GM23338 (cell line): ENCODE measurements at regions not wholly inside any gene's neighbourhood (a gene's known extent, or its start where the extent isn't known, plus 50 kb on each side); places are given as distances from the start of the nearest gene placed in this dataset.

Source experiments
- ATAC-seq: fragments of 200-7000 bp; cut with Tn5 transposase; 3 replicates; pipeline ENCODE4 v1.9.1; 2020
- DNase-seq: peaks from one replicate; pipeline ENCODE4 v3.0.0-alpha.2; 2015; ENCODE audit warnings: low spot score
- H2AFZ ChIP-seq: fragments of 200-600 bp; sonication (generic); 2 replicates; pipeline ENCODE4 v1.8.0; 2016; ENCODE audit warnings: antibody characterized with exemption, mild to moderate bottlenecking, moderate library complexity
- H3F3A ChIP-seq: fragments of 200-600 bp; sonication (generic); replicated peaks from 2 replicates; pipeline ENCODE4 v1.8.0; 2017; ENCODE audit warnings: antibody characterized with exemption, mixed run types, low read depth
- H3K27ac ChIP-seq: fragments of 200-600 bp; sonication (generic); 2 replicates; pipeline ENCODE4 v1.6.1; 2016; ENCODE audit warnings: low read depth
- H3K27me3 ChIP-seq: fragments of 200-600 bp; sonication (generic); 2 replicates; pipeline ENCODE4 v1.8.0; 2016; ENCODE audit warnings: mild to moderate bottlenecking, mixed run types, moderate library complexity; ENCODE audit not compliant: insufficient read depth
- H3K36me3 ChIP-seq: fragments of 200-600 bp; sonication (generic); 2 replicates; pipeline ENCODE4 v1.8.0; 2016; ENCODE audit warnings: mild to moderate bottlenecking; ENCODE audit not compliant: insufficient read depth
- H3K4me1 ChIP-seq: fragments of 200-600 bp; sonication (generic); 2 replicates; pipeline ENCODE4 v1.8.0; 2016; ENCODE audit warnings: mild to moderate bottlenecking, moderate library complexity; ENCODE audit not compliant: insufficient read depth
- H3K4me2 ChIP-seq: fragments of 200-600 bp; sonication (generic); 2 replicates; pipeline ENCODE4 v1.7.1; 2017; ENCODE audit warnings: mixed run types
- H3K4me3 ChIP-seq: fragments of 200-600 bp; sonication (generic); 2 replicates; pipeline ENCODE4 v1.6.1; 2016; ENCODE audit warnings: mixed run types
- H3K79me2 ChIP-seq: fragments of 200-600 bp; sonication (generic); replicated peaks from 2 replicates; pipeline ENCODE4 v1.8.0; 2017; ENCODE audit warnings: mild to moderate bottlenecking; ENCODE audit not compliant: insufficient read depth
- H3K9me2 ChIP-seq: fragments of 200-600 bp; sonication (generic); 2 replicates; pipeline ENCODE4 v1.8.0; 2017; ENCODE audit not compliant: insufficient read depth
- H4K20me1 ChIP-seq: fragments of 200-600 bp; sonication (generic); replicated peaks from 2 replicates; pipeline ENCODE4 v1.8.0; 2017; ENCODE audit warnings: mild to moderate bottlenecking; ENCODE audit not compliant: insufficient read depth
- H3K27ac Mint-ChIP-seq: 2 replicates; pipeline ENCODE4 v1.8.0; 2020; ENCODE audit warnings: inconsistent platforms, mild to moderate bottlenecking, moderate library complexity, mixed read lengths
- H3K27me3 Mint-ChIP-seq: 3 replicates; pipeline ENCODE4 v1.8.0; 2022; ENCODE audit warnings: low read depth, mild to moderate bottlenecking, moderate library complexity, mixed read lengths, inconsistent platforms; ENCODE audit not compliant: insufficient read depth, poor library complexity
- H3K36me3 Mint-ChIP-seq: 3 replicates; pipeline ENCODE4 v1.8.0; 2021; ENCODE audit warnings: low read depth, mild to moderate bottlenecking, inconsistent platforms, moderate library complexity, mixed read lengths
- H3K4me1 Mint-ChIP-seq: 3 replicates; pipeline ENCODE4 v1.8.0; 2020; ENCODE audit warnings: mild to moderate bottlenecking, inconsistent platforms, mixed read lengths
- H3K4me3 Mint-ChIP-seq: 3 replicates; pipeline ENCODE4 v1.8.0; 2021; ENCODE audit warnings: moderate library complexity, mild to moderate bottlenecking, inconsistent platforms, mixed read lengths
- H3K9me3 Mint-ChIP-seq: 3 replicates; pipeline ENCODE4 v1.8.0; 2020; ENCODE audit warnings: moderate library complexity, mild to moderate bottlenecking, inconsistent platforms, mixed read lengths
- CREB1 ChIP-seq: fragments of 250-450 bp; sonication (Bioruptor Pico); IDR thresholded peaks from 2 replicates; pipeline ENCODE4 v1.5.0; 2020; ENCODE audit warnings: low read depth, mild to moderate bottlenecking, moderate library complexity
- CTCF ChIP-seq, 2 experiments: fragments of 200-600 bp in 1 of 2; sonication (generic) in 1 of 2; conservative IDR thresholded peaks; 2 replicates each; pipeline versions ENCODE4 v1.5.1 to v1.6.1; 2016 to 2017; ENCODE audit warnings: antibody characterized with exemption in 2 of 2, low read depth in 2 of 2, mild to moderate bottlenecking in 2 of 2, moderate library complexity in 1 of 2
- ETS1 ChIP-seq: IDR thresholded peaks from 2 replicates; pipeline ENCODE4 v1.6.1; 2016; ENCODE audit warnings: antibody characterized with exemption
- JUNB ChIP-seq: IDR thresholded peaks from one replicate; pipeline ENCODE4 v1.6.1; 2016; ENCODE audit warnings: antibody characterized with exemption; ENCODE audit not compliant: unreplicated experiment
- NANOG ChIP-seq: IDR thresholded peaks from 2 replicates; pipeline ENCODE4 v1.6.1; 2016; ENCODE audit warnings: antibody characterized with exemption, borderline replicate concordance
- POLR2AphosphoS5 ChIP-seq: IDR thresholded peaks from 2 replicates; pipeline ENCODE4 v1.6.1; 2016; ENCODE audit warnings: antibody characterized with exemption, low read depth
- REST ChIP-seq: IDR thresholded peaks from one replicate; pipeline ENCODE4 v1.6.1; 2018; ENCODE audit warnings: antibody characterized with exemption; ENCODE audit not compliant: unreplicated experiment
- ZNF331 ChIP-seq: fragments of 250-450 bp; sonication (Bioruptor Pico); IDR thresholded peaks from 2 replicates; pipeline ENCODE4 v1.5.0; 2020; ENCODE audit warnings: low read depth, mild to moderate bottlenecking, moderate library complexity
- ZNF462 ChIP-seq: fragments of 250-450 bp; sonication (Bioruptor Pico); IDR thresholded peaks from 2 replicates; pipeline ENCODE4 v1.5.0; 2020; ENCODE audit warnings: mild to moderate bottlenecking, moderate library complexity

GRCh38 chrX:74231625-74232024, 72.4 kb upstream of the ZCCHC13 start (continued):
- TF ChIP-seq REST: no peak
- no peak for TF ChIP-seq NANOG

- Mint-ChIP-seq H3K27ac (no peak overlapping the region), H3K36me3 (peaks cover 4% of the 10 kb centered on the region; the same call in 2 of the 3 replicates), H3K4me3 (no peak overlapping the region), H3K4me1 (peaks cover 13% of the 10 kb centered on the region), H3K9me3 (no peaks in the 10 kb centered on the region), H3K27me3 (no peaks in the 10 kb centered on the region)
- Histone ChIP-seq H4K20me1 (peaks cover 6% of the 10 kb centered on the region), H3K27ac (no peak overlapping the region), H3K36me3 (no peaks in the 10 kb centered on the region), H3K4me1 (peaks cover 19% of the 10 kb centered on the region), H3K27me3 (no peaks in the 10 kb centered on the region), H2AFZ (no peak overlapping the region), H3K4me3 (no peak overlapping the region), H3K9me2 (no peaks in the 10 kb centered on the region), H3K4me2 (no peak overlapping the region), H3F3A (no peaks in the 10 kb centered on the region), H3K79me2 (peaks cover 76% of the 10 kb centered on the region)
- ATAC-seq (no peak), DNase-seq (no peak)
- TF ChIP-seq JUNB (no peak), NANOG (no peak), ETS1 (no peak), ZNF331 (CRISPR knock-in tag) (no peak), REST (no peak), CTCF (conservative IDR thresholded peaks at IDR 0.05; ENCODE audit: low read depth in 2 of 2) (no peak), ZNF462 (CRISPR knock-in tag) (no peak), CREB1 (no peak), POLR2AphosphoS5 (no peak)
Measured at GRCh38 chrX:74230094-74230493, 73.9 kb upstream of the ZCCHC13 start.
